HepG2 (cell line): ENCODE measurements at regions not wholly inside any gene's neighbourhood (a gene's known extent, or its start where the extent isn't known, plus 50 kb on each side); places are given as distances from the start of the nearest gene placed in this dataset.

Experiments used
- ASH2L ChIP-seq: fragments of 300-600, 200-600 bp; sonication (generic); IDR thresholded peaks from 2 replicates; pipeline ENCODE4 v1.7.0; 2017; ENCODE audit warnings: low read depth, mild to moderate bottlenecking, moderate library complexity, mixed read lengths, low read length; ENCODE audit not compliant: insufficient read length
- CEBPG ChIP-seq: IDR thresholded peaks from 2 replicates; pipeline ENCODE4 v1.6.1; 2016
- FOXA1 ChIP-seq, 2 experiments: fragments of 450-650 bp in 1 of 2; sonication (generic) in 1 of 2; formaldehyde crosslinking in 1 of 2; IDR thresholded peaks; 2 replicates each; pipeline versions ENCODE4 v1.4.0 to v1.6.1; 2016 to 2020; ENCODE audit warnings: missing genetic modification reagents in 1 of 2
- HMG20B ChIP-seq: conservative IDR thresholded peaks from 2 replicates; pipeline ENCODE4 v1.6.1; 2016; ENCODE audit warnings: missing genetic modification reagents, missing compliant biosample characterization
- HNRNPK ChIP-seq: fragments of 200-400 bp; formaldehyde crosslinking; IDR thresholded peaks from 2 replicates; pipeline ENCODE4 v1.6.1; 2018; ENCODE audit warnings: low read length, low read depth, moderate library complexity, mild to moderate bottlenecking; ENCODE audit not compliant: poor library complexity, severe bottlenecking
- KDM5A ChIP-seq: fragments of 200-600 bp; sonication (generic); IDR thresholded peaks from 2 replicates; pipeline ENCODE4 v1.7.0; 2018; ENCODE audit warnings: antibody characterized with exemption, mild to moderate bottlenecking, low read length, borderline replicate concordance
- NRL ChIP-seq: sonication (generic); formaldehyde crosslinking; IDR thresholded peaks from 2 replicates; pipeline ENCODE4 v1.5.0; 2020; ENCODE audit warnings: missing genetic modification reagents, mild to moderate bottlenecking, moderate library complexity, borderline replicate concordance
- TCF12 ChIP-seq, 2 experiments: fragments of 450-650 bp in 1 of 2; sonication (generic) in 1 of 2; formaldehyde crosslinking in 1 of 2; IDR thresholded peaks; 2 replicates each; pipeline versions ENCODE4 v1.6.1 to v1.8.0; 2017 to 2022; ENCODE audit warnings: antibody characterized with exemption in 1 of 2, mild to moderate bottlenecking in 1 of 2, missing genetic modification reagents in 1 of 2, moderate library complexity in 1 of 2
- TEAD3 ChIP-seq: optimal IDR thresholded peaks from 2 replicates; pipeline ENCODE3; 2016; ENCODE audit warnings: borderline replicate concordance
- ZNF34 ChIP-seq: sonication (generic); formaldehyde crosslinking; IDR thresholded peaks from 2 replicates; pipeline ENCODE4 v1.4.0; 2020; ENCODE audit warnings: mild to moderate bottlenecking, missing genetic modification reagents, borderline replicate concordance
- ZNF724P ChIP-seq: sonication (generic); formaldehyde crosslinking; IDR thresholded peaks from 2 replicates; pipeline ENCODE4 v1.8.0; 2022; ENCODE audit warnings: missing genetic modification reagents, borderline replicate concordance
- ZNF766 ChIP-seq: sonication (generic); formaldehyde crosslinking; IDR thresholded peaks from 2 replicates; pipeline ENCODE4 v1.5.0; 2020; ENCODE audit warnings: missing genetic modification reagents, borderline replicate concordance
- TF ChIP-seq, protein P1 (sequence below): sonication (generic); formaldehyde crosslinking; IDR thresholded peaks from 2 replicates; pipeline ENCODE4 v1.4.0; 2020; ENCODE audit warnings: missing genetic modification reagents
- TF ChIP-seq, protein P2 (sequence below): sonication (generic); formaldehyde crosslinking; IDR thresholded peaks from 2 replicates; pipeline ENCODE4 v1.4.0; 2020; ENCODE audit warnings: mild to moderate bottlenecking, missing genetic modification reagents
- TF ChIP-seq, protein P3 (sequence below), 2 experiments: sonication (generic) in 1 of 2; formaldehyde crosslinking in 1 of 2; IDR thresholded peaks; 2 replicates each; pipeline versions ENCODE4 v1.4.0 to v1.6.1; 2018 to 2020; ENCODE audit warnings: missing genetic modification reagents in 2 of 2, borderline replicate concordance in 1 of 2, low read depth in 1 of 2, mild to moderate bottlenecking in 1 of 2, missing biosample characterization in 1 of 2
- TF ChIP-seq, protein P4 (sequence below): IDR thresholded peaks from 2 replicates; pipeline ENCODE4 v1.6.1; 2016
- TF ChIP-seq, protein P5 (sequence below): sonication (generic); formaldehyde crosslinking; IDR thresholded peaks from 2 replicates; pipeline ENCODE4 v1.5.0; 2020; ENCODE audit warnings: missing genetic modification reagents
- TF ChIP-seq, protein P6 (sequence below): sonication (generic); formaldehyde crosslinking; IDR thresholded peaks from 2 replicates; pipeline ENCODE4 v1.9.0; 2021; ENCODE audit warnings: missing genetic modification reagents, borderline replicate concordance

DNA sequence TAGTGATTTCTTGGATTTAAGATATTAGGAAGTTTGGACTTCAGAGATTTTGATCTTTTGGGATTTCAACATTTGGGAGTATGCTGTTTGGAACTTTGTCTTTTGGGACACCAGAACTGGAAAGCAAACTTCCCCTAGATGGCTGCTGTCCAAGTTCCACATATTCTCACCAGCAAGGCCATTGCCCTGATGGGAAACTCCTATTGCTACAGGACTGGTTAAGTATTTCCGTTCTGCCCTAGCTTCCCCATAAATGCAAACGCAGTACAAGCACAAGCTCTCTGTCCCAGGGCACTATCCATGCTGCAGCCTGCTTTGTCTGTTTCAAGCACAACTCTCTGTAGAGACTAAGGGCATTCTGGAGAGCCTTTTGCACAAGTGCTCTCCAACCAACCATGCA, 79.3 kb upstream of the SLC25A13 start (continued):
- TF ChIP-seq, protein P1, sequence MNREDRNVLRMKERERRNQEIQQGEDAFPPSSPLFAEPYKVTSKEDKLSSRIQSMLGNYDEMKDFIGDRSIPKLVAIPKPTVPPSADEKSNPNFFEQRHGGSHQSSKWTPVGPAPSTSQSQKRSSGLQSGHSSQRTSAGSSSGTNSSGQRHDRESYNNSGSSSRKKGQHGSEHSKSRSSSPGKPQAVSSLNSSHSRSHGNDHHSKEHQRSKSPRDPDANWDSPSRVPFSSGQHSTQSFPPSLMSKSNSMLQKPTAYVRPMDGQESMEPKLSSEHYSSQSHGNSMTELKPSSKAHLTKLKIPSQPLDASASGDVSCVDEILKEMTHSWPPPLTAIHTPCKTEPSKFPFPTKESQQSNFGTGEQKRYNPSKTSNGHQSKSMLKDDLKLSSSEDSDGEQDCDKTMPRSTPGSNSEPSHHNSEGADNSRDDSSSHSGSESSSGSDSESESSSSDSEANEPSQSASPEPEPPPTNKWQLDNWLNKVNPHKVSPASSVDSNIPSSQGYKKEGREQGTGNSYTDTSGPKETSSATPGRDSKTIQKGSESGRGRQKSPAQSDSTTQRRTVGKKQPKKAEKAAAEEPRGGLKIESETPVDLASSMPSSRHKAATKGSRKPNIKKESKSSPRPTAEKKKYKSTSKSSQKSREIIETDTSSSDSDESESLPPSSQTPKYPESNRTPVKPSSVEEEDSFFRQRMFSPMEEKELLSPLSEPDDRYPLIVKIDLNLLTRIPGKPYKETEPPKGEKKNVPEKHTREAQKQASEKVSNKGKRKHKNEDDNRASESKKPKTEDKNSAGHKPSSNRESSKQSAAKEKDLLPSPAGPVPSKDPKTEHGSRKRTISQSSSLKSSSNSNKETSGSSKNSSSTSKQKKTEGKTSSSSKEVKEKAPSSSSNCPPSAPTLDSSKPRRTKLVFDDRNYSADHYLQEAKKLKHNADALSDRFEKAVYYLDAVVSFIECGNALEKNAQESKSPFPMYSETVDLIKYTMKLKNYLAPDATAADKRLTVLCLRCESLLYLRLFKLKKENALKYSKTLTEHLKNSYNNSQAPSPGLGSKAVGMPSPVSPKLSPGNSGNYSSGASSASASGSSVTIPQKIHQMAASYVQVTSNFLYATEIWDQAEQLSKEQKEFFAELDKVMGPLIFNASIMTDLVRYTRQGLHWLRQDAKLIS (CRISPR knock-in tag): no peak
- TF ChIP-seq ZNF766 (CRISPR knock-in tag): no peak
- TF ChIP-seq, protein P2, sequence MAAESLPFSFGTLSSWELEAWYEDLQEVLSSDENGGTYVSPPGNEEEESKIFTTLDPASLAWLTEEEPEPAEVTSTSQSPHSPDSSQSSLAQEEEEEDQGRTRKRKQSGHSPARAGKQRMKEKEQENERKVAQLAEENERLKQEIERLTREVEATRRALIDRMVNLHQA: no peak
- no peak for TF ChIP-seq FOXA1 (IDR thresholded peaks at IDR 0.05)
- no peak for TF ChIP-seq FOXA1 (CRISPR knock-in tag; IDR thresholded peaks at IDR 0.05)
- no peak for TF ChIP-seq ZNF724P (CRISPR knock-in tag)
- TF ChIP-seq, protein P3, sequence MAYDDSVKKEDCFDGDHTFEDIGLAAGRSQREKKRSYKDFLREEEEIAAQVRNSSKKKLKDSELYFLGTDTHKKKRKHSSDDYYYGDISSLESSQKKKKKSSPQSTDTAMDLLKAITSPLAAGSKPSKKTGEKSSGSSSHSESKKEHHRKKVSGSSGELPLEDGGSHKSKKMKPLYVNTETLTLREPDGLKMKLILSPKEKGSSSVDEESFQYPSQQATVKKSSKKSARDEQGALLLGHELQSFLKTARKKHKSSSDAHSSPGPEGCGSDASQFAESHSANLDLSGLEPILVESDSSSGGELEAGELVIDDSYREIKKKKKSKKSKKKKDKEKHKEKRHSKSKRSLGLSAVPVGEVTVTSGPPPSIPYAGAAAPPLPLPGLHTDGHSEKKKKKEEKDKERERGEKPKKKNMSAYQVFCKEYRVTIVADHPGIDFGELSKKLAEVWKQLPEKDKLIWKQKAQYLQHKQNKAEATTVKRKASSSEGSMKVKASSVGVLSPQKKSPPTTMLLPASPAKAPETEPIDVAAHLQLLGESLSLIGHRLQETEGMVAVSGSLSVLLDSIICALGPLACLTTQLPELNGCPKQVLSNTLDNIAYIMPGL (CRISPR knock-in tag; IDR thresholded peaks at IDR 0.05; ENCODE audit: borderline replicate concordance in 1 of 2, low read depth in 1 of 2): no peak
- TF ChIP-seq KDM5A: no peak
- no peak for TF ChIP-seq ZNF34
- TF ChIP-seq, protein P4, sequence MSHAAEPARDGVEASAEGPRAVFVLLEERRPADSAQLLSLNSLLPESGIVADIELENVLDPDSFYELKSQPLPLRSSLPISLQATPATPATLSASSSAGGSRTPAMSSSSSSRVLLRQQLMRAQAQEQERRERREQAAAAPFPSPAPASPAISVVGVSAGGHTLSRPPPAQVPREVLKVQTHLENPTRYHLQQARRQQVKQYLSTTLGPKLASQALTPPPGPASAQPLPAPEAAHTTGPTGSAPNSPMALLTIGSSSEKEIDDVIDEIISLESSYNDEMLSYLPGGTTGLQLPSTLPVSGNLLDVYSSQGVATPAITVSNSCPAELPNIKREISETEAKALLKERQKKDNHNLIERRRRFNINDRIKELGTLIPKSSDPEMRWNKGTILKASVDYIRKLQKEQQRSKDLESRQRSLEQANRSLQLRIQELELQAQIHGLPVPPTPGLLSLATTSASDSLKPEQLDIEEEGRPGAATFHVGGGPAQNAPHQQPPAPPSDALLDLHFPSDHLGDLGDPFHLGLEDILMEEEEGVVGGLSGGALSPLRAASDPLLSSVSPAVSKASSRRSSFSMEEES (CRISPR knock-in tag): no peak
- no peak for TF ChIP-seq TCF12 (IDR thresholded peaks at IDR 0.05)
- TF ChIP-seq TCF12 (CRISPR knock-in tag; IDR thresholded peaks at IDR 0.05): no peak
- TF ChIP-seq, protein P5, sequence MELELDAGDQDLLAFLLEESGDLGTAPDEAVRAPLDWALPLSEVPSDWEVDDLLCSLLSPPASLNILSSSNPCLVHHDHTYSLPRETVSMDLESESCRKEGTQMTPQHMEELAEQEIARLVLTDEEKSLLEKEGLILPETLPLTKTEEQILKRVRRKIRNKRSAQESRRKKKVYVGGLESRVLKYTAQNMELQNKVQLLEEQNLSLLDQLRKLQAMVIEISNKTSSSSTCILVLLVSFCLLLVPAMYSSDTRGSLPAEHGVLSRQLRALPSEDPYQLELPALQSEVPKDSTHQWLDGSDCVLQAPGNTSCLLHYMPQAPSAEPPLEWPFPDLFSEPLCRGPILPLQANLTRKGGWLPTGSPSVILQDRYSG (CRISPR knock-in tag): no peak
- no peak for TF ChIP-seq HNRNPK
- TF ChIP-seq HMG20B (CRISPR knock-in tag): no peak
- 0 out of 2 replicates have a peak, but pooled peaks have one; percentile 4 for TF ChIP-seq CEBPG
- no peak for TF ChIP-seq NRL (CRISPR knock-in tag)
- TF ChIP-seq TEAD3 (CRISPR knock-in tag): peak; percentile 42
- TF ChIP-seq, protein P6, sequence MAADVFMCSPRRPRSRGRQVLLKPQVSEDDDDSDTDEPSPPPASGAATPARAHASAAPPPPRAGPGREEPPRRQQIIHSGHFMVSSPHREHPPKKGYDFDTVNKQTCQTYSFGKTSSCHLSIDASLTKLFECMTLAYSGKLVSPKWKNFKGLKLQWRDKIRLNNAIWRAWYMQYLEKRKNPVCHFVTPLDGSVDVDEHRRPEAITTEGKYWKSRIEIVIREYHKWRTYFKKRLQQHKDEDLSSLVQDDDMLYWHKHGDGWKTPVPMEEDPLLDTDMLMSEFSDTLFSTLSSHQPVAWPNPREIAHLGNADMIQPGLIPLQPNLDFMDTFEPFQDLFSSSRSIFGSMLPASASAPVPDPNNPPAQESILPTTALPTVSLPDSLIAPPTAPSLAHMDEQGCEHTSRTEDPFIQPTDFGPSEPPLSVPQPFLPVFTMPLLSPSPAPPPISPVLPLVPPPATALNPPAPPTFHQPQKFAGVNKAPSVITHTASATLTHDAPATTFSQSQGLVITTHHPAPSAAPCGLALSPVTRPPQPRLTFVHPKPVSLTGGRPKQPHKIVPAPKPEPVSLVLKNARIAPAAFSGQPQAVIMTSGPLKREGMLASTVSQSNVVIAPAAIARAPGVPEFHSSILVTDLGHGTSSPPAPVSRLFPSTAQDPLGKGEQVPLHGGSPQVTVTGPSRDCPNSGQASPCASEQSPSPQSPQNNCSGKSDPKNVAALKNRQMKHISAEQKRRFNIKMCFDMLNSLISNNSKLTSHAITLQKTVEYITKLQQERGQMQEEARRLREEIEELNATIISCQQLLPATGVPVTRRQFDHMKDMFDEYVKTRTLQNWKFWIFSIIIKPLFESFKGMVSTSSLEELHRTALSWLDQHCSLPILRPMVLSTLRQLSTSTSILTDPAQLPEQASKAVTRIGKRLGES (CRISPR knock-in tag): no peak
- no peak for TF ChIP-seq ASH2L
